ENCODE measurements at regions not wholly inside any gene's neighbourhood (a gene's known extent, or its start where the extent isn't known, plus 50 kb on each side); places are given as distances from the start of the nearest gene placed in this dataset.
"Not testable (repeated sequence)": the region's sequence is repeated elsewhere in the genome, so short reads cannot be mapped to it uniquely, and the experiment has no call there.

GRCh38 chr4:167955006-167955405, 137.3 kb upstream of the ANXA10 start:
- DNase-seq: no peak

- no peak for DNase-seq
Observed at GRCh38 chr4:167956676-167957075, 135.7 kb upstream of the ANXA10 start.

GRCh38 chr4:167964766-167965373, 127.5 kb upstream of the ANXA10 start:
- DNase-seq: no peak

- no peak for DNase-seq
Observed at GRCh38 chr4:167966143-167966542, 126.2 kb upstream of the ANXA10 start.

- DNase-seq: no peak
Observed at GRCh38 chr4:167973513-167973912, 118.8 kb upstream of the ANXA10 start.

DNA sequence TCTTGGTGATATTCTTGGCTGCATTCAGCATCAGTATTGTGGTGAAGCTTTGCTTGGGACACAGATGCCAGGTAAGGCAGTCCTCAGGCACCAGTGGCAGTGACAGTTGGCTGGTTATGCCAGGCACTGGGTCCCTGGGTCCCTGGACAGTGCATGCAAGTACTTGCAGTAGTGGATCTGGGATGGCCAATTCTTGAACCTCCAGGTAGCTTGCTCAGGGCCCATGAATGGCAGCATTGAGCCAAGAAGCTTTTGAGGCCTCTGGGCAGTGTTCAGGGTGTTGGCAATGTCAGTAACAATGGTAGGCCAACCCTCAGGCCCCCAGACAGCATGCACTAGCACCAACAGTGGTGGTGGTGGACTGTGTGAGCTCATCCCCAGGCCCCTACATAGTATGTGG, 106.8 kb upstream of the ANXA10 start:
- DNase-seq: no peak

GRCh38 chr4:167986044-167986443, 106.3 kb upstream of the ANXA10 start:
- no peak for DNase-seq

DNA sequence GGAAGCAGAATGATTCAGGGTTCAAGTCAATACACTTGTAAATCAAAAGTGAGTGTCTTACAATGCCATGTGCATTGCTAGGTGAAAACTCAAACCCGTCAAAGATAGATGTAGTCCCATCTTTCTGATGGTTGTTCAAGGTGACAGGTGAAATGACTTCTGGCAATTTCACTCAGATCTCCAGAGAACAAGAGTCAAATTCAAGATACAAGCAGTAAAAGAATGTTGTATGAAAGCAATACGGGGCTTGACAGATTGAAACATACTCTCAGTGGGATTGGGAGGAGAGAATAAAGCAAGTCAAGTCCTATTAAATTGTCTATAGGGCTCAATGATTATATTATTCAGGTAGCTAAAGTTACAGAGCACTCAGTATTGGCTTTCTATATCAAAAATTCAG, 105.1 kb upstream of the ANXA10 start:
- no peak for DNase-seq

DNA sequence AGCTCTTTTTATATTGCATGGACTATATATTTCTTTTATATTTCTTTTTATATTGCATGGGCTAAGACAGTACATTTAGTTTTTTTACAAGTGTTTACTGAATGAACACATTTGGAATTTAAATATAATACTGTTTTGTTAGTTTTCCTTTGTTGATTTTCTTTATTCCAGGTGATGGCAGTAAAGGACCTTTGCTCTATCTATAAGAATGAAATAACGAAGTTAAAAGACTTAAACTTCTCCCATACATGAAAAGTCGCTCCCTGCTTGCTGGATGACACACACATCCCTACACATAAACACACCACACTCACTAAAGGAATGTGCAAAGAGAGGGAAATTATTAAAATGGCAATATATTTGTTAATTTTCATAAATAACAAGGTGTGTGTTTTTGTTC, 102.5 kb upstream of the ANXA10 start:
- DNase-seq: no peak

DNA sequence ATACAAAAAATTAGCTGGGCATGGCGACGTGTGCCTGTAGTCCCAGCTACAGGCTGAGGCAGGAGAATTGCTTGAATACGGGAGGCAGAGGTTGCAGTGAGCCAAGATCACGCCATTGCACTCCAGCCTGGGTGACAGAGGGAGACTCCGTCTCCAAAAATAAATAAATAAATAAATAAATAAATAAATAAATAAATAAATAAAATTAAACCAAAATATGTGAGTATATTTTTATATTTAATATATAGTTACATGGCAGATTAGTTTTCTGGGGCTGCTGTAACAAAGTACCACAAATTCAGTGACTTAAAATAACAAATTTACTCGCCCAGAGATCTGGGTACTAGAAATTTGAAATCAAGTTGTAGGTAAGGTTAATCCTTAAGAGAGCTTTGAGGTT, 84.2 kb upstream of the ANXA10 start:
- DNase-seq: not testable (repeated sequence)

GRCh38 chr4:168019019-168019651, 73.2 kb upstream of the ANXA10 start:
- DNase-seq: no peak

- DNase-seq: no peak
Observed at GRCh38 chr4:168019921-168020320, 72.4 kb upstream of the ANXA10 start.

GRCh38 chr4:168021666-168022065, 70.7 kb upstream of the ANXA10 start:
- no peak for DNase-seq

DNA sequence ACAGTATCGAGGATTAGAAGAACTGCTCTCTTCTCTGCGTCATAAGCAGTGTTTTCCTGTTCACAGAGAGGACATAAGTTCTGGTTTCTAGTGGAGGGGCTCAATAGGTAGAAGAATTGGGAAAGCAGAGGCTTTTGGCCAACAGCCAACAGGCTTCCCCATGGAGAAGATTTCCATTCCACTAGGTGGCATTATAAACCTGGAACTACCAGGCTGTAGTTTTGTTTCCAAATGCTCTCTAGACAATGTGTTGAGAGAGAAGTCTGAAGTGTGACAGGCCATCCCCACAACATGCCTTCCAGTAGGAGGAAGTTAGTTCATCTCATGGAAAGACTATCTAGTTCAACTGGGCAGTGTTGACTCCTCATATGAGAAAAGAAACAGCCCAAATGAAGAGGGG, 63.8 kb upstream of the ANXA10 start:
- no peak for DNase-seq

GRCh38 chr4:168028970-168029597, 63.3 kb upstream of the ANXA10 start:
- DNase-seq: no peak

DNA sequence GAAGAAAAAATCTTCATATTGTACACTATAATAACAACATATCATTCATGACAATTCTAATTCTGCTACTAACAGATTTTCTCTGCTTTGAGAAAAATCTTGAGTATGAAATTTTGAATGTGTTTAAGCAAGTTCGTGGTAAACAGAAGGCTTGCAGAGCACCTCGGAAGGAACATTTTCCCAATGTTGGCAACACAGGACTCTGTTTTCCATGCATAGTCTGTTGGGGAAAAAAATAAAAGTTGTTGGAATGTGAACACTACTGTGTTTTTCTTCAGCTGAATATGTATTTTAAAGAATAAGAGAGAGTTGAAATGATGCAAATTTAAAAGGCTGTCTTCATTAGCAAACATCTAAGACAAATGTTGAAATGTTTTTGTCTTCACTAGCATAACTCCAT, 54.7 kb upstream of the ANXA10 start:
- no peak for DNase-seq

DNA sequence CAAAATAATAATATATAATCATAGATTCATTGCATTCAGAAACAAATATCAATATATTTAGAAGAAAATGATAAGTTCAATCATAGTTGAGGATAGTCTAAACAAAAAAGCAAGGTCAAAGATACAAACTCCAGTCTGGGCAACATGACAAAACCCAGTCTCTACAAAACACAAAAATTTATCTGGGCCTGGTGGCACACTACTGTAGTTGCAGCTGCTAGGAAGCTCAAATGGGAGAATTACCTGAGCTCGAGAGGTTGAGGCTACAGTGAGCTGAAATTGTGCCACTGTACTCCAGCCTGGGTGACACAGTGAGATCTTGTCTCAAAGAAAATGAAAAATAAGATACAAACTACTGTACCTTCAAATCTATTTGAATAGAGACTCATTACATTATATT, 52.7 kb upstream of the ANXA10 start:
- DNase-seq: no peak

Data from NCI-H146 (cell line).